ENCODE measurements at regions not wholly inside any gene's neighbourhood (a gene's known extent, or its start where the extent isn't known, plus 50 kb on each side); places are given as distances from the start of the nearest gene placed in this dataset.

GRCh38 chr6:105587349-105588122 is 184.7 kb upstream of the PREP start:
- 71% methylated on average over 7 of the region's 23 CpGs for WGBS (ENCODE audit: insufficient coverage)
- H3K27ac Mint-ChIP-seq: peak overlapping the region; percentile 94 to 97
- peak; percentile 53 to 83 (median 76) for ATAC-seq (replicated peaks in 1 of 4)
- no peaks in the 10 kb centered on the region for H3K9me3 ChIP-seq
- peaks cover 0 to 1% of the 10 kb centered on the region in 2 donors for H3K27me3 Mint-ChIP-seq
- no peaks in the 10 kb centered on the region for H3K9me3 Mint-ChIP-seq
- peaks cover 30 to 40% (median 31%) of the 10 kb centered on the region in 3 donors for H3K4me1 Mint-ChIP-seq
- DNase-seq: peak in 15 of 35 experiments; percentile 0 to 45 (median 8)
- peak overlapping the region; percentile 17 for H3K27ac ChIP-seq (ENCODE audit: low read length)
- CTCF ChIA-PET: interaction anchor here (0.5 to 0.7 kb wide), 2 partner anchors 147 to 790 kb away, joined by 4 read pairs; no protein-coding TSS in a partner anchor
- H3K4me3 Mint-ChIP-seq: peak overlapping the region; percentile 74 to 79 (median 79)
- POLR2A ChIA-PET: no interaction called here
- no peaks in the 10 kb centered on the region for H3K36me3 Mint-ChIP-seq
- no peaks in the 10 kb centered on the region for H3K36me3 ChIP-seq (ENCODE audit: control insufficient read depth in 2 of 2, extremely low read depth in 1 of 2, insufficient read depth in 1 of 2, low read length in 1 of 2)
- H3K27me3 ChIP-seq (replicated peaks in 1 of 2; ENCODE audit: control insufficient read depth in 2 of 2, extremely low read depth in 1 of 2, insufficient read depth in 2 of 2, low read length in 1 of 2): no peaks in the 10 kb centered on the region
- peak overlapping the region in 1 of 2 donors; percentile 55 for H3K4me3 ChIP-seq (ENCODE audit: control insufficient read depth in 1 of 2, extremely low read depth in 1 of 2, low read length in 1 of 2)
- peaks cover 20 to 25% of the 10 kb centered on the region in 2 experiments for H3K4me1 ChIP-seq (ENCODE audit: control insufficient read depth in 1 of 2, extremely low read depth in 1 of 2, insufficient read depth in 2 of 2, low read length in 2 of 2)

- ATAC-seq (replicated peaks in 1 of 4): no peak
- Histone ChIP-seq H3K9me3 (no peaks in the 10 kb centered on the region), H3K36me3 (ENCODE audit: control insufficient read depth in 2 of 2, extremely low read depth in 1 of 2, insufficient read depth in 1 of 2, low read length in 1 of 2) (no peaks in the 10 kb centered on the region), H3K4me3 (ENCODE audit: control insufficient read depth in 1 of 2, extremely low read depth in 1 of 2, low read length in 1 of 2) (no peak overlapping the region), H3K27me3 (replicated peaks in 1 of 2; ENCODE audit: control insufficient read depth in 2 of 2, extremely low read depth in 1 of 2, insufficient read depth in 2 of 2, low read length in 1 of 2) (no peaks in the 10 kb centered on the region), H3K27ac (ENCODE audit: low read length) (no peak overlapping the region), H3K4me1 (ENCODE audit: control insufficient read depth in 1 of 2, extremely low read depth in 1 of 2, insufficient read depth in 2 of 2, low read length in 2 of 2) (peaks cover 0 to 4% of the 10 kb centered on the region in 2 experiments)
- peaks cover 0 to 5% (median 3%) of the 10 kb centered on the region in 3 donors for H3K4me1 Mint-ChIP-seq
- DNase-seq: no peak
- CTCF ChIA-PET: interaction anchor here (0.7 kb wide), 2 partner anchors 49 to 85 kb away, joined by 3 read pairs; no protein-coding TSS in a partner anchor
- WGBS (ENCODE audit: insufficient coverage): no CpG with 5 or more reads among the region's 1 CpG
- H3K9me3 Mint-ChIP-seq: no peaks in the 10 kb centered on the region
- peaks cover 5 to 9% of the 10 kb centered on the region in 2 donors for H3K27me3 Mint-ChIP-seq
- H3K36me3 Mint-ChIP-seq: no peaks in the 10 kb centered on the region
- POLR2A ChIA-PET: no interaction called here
- no peak overlapping the region for H3K4me3 Mint-ChIP-seq
- H3K27ac Mint-ChIP-seq: no peak overlapping the region
Observed at GRCh38 chr6:105578179-105578707, 175.4 kb upstream of the PREP start.

GRCh38 chr6:105573556-105573955 is 170.7 kb upstream of the PREP start:
- Histone ChIP-seq H3K27ac (ENCODE audit: low read length) (no peak overlapping the region), H3K36me3 (ENCODE audit: control insufficient read depth in 2 of 2, extremely low read depth in 1 of 2, insufficient read depth in 1 of 2, low read length in 1 of 2) (no peaks in the 10 kb centered on the region), H3K4me1 (ENCODE audit: control insufficient read depth in 1 of 2, extremely low read depth in 1 of 2, insufficient read depth in 2 of 2, low read length in 2 of 2) (peaks cover 0 to 4% of the 10 kb centered on the region in 2 experiments), H3K4me3 (ENCODE audit: control insufficient read depth in 1 of 2, extremely low read depth in 1 of 2, low read length in 1 of 2) (no peak overlapping the region), H3K9me3 (no peaks in the 10 kb centered on the region), H3K27me3 (replicated peaks in 1 of 2; ENCODE audit: control insufficient read depth in 2 of 2, extremely low read depth in 1 of 2, insufficient read depth in 2 of 2, low read length in 1 of 2) (no peaks in the 10 kb centered on the region)
- DNase-seq: no peak
- Mint-ChIP-seq H3K9me3 (no peaks in the 10 kb centered on the region), H3K4me1 (peaks cover 0 to 5% (median 3%) of the 10 kb centered on the region in 3 donors), H3K4me3 (no peak overlapping the region), H3K36me3 (no peaks in the 10 kb centered on the region), H3K27ac (no peak overlapping the region), H3K27me3 (peaks cover 1 to 5% of the 10 kb centered on the region in 2 donors)
- WGBS (ENCODE audit: insufficient coverage): no CpG with 5 or more reads among the region's 2 CpGs
- CTCF ChIA-PET: no interaction called here
- no peak for ATAC-seq (replicated peaks in 1 of 4)
- POLR2A ChIA-PET: no interaction called here

- CTCF ChIA-PET: no interaction called here
- Mint-ChIP-seq H3K4me1 (peaks cover 0 to under 1% (median 0%) of the 10 kb centered on the region in 3 donors), H3K9me3 (no peaks in the 10 kb centered on the region), H3K27me3 (peaks cover 1 to 5% of the 10 kb centered on the region in 2 donors), H3K27ac (no peak overlapping the region), H3K4me3 (no peak overlapping the region), H3K36me3 (no peaks in the 10 kb centered on the region)
- H3K27ac ChIP-seq (ENCODE audit: low read length): no peak overlapping the region
- peaks cover 0 to 2% of the 10 kb centered on the region in 2 experiments for H3K4me1 ChIP-seq (ENCODE audit: control insufficient read depth in 1 of 2, extremely low read depth in 1 of 2, insufficient read depth in 2 of 2, low read length in 2 of 2)
- no peak overlapping the region for H3K4me3 ChIP-seq (ENCODE audit: control insufficient read depth in 1 of 2, extremely low read depth in 1 of 2, low read length in 1 of 2)
- DNase-seq (no peak), ATAC-seq (replicated peaks in 1 of 4) (no peak)
- H3K9me3 ChIP-seq: no peaks in the 10 kb centered on the region
- H3K36me3 ChIP-seq (ENCODE audit: control insufficient read depth in 2 of 2, extremely low read depth in 1 of 2, insufficient read depth in 1 of 2, low read length in 1 of 2): no peaks in the 10 kb centered on the region
- WGBS (ENCODE audit: insufficient coverage): no CpG with 5 or more reads among the region's 2 CpGs
- H3K27me3 ChIP-seq (replicated peaks in 1 of 2; ENCODE audit: control insufficient read depth in 2 of 2, extremely low read depth in 1 of 2, insufficient read depth in 2 of 2, low read length in 1 of 2): no peaks in the 10 kb centered on the region
- POLR2A ChIA-PET: interaction anchor here in 1 of 2 donors (0.6 kb wide), 1 partner anchor 587 kb away, joined by 6 read pairs; no protein-coding TSS in a partner anchor
Observed at GRCh38 chr6:105573138-105573537, 170.3 kb upstream of the PREP start.

GRCh38 chr6:105570416-105570815 is 167.5 kb upstream of the PREP start:
- CTCF ChIA-PET: no interaction called here
- no peak overlapping the region for H3K4me3 ChIP-seq (ENCODE audit: control insufficient read depth in 1 of 2, extremely low read depth in 1 of 2, low read length in 1 of 2)
- no peak for ATAC-seq (replicated peaks in 1 of 4)
- no peaks in the 10 kb centered on the region for H3K4me1 ChIP-seq (ENCODE audit: control insufficient read depth in 1 of 2, extremely low read depth in 1 of 2, insufficient read depth in 2 of 2, low read length in 2 of 2)
- H3K27ac Mint-ChIP-seq: no peak overlapping the region
- H3K9me3 ChIP-seq: no peaks in the 10 kb centered on the region
- peaks cover 1 to 9% of the 10 kb centered on the region in 2 donors for H3K27me3 Mint-ChIP-seq
- H3K27ac ChIP-seq (ENCODE audit: low read length): no peak overlapping the region
- no CpG with 5 or more reads among the region's 3 CpGs for WGBS (ENCODE audit: insufficient coverage)
- no peaks in the 10 kb centered on the region for H3K27me3 ChIP-seq (replicated peaks in 1 of 2; ENCODE audit: control insufficient read depth in 2 of 2, extremely low read depth in 1 of 2, insufficient read depth in 2 of 2, low read length in 1 of 2)
- H3K36me3 ChIP-seq (ENCODE audit: control insufficient read depth in 2 of 2, extremely low read depth in 1 of 2, insufficient read depth in 1 of 2, low read length in 1 of 2): no peaks in the 10 kb centered on the region
- no peaks in the 10 kb centered on the region for H3K36me3 Mint-ChIP-seq
- no peaks in the 10 kb centered on the region for H3K4me1 Mint-ChIP-seq
- no peaks in the 10 kb centered on the region for H3K9me3 Mint-ChIP-seq
- H3K4me3 Mint-ChIP-seq: no peak overlapping the region
- POLR2A ChIA-PET: no interaction called here
- DNase-seq: no peak

- Mint-ChIP-seq H3K27me3 (peaks cover 1 to 9% of the 10 kb centered on the region in 2 donors), H3K4me1 (no peaks in the 10 kb centered on the region), H3K27ac (no peak overlapping the region), H3K9me3 (no peaks in the 10 kb centered on the region), H3K36me3 (no peaks in the 10 kb centered on the region), H3K4me3 (no peak overlapping the region)
- ATAC-seq (replicated peaks in 1 of 4) (no peak), DNase-seq (no peak)
- peaks cover 0 to 3% of the 10 kb centered on the region in 2 experiments for H3K27me3 ChIP-seq (replicated peaks in 1 of 2; ENCODE audit: control insufficient read depth in 2 of 2, extremely low read depth in 1 of 2, insufficient read depth in 2 of 2, low read length in 1 of 2)
- no peaks in the 10 kb centered on the region for H3K36me3 ChIP-seq (ENCODE audit: control insufficient read depth in 2 of 2, extremely low read depth in 1 of 2, insufficient read depth in 1 of 2, low read length in 1 of 2)
- H3K9me3 ChIP-seq: no peaks in the 10 kb centered on the region
- ChIA-PET POLR2A (interaction anchor here in 1 of 2 donors (0.5 kb wide), 1 partner anchor 38 kb away, joined by 4 read pairs; no protein-coding TSS in a partner anchor), CTCF (interaction anchor here in 1 of 2 donors (0.5 kb wide), 1 partner anchor 995 kb away, joined by 7 read pairs; no protein-coding TSS in a partner anchor)
- H3K4me1 ChIP-seq (ENCODE audit: control insufficient read depth in 1 of 2, extremely low read depth in 1 of 2, insufficient read depth in 2 of 2, low read length in 2 of 2): no peaks in the 10 kb centered on the region
- H3K27ac ChIP-seq (ENCODE audit: low read length): no peak overlapping the region
- no peak overlapping the region for H3K4me3 ChIP-seq (ENCODE audit: control insufficient read depth in 1 of 2, extremely low read depth in 1 of 2, low read length in 1 of 2)
- WGBS (ENCODE audit: insufficient coverage): 100% methylated on average over 1 of the region's 2 CpGs
Observed at GRCh38 chr6:105569706-105570105, 166.8 kb upstream of the PREP start.
